ENCODE measurements at regions not wholly inside any gene's neighbourhood (a gene's known extent, or its start where the extent isn't known, plus 50 kb on each side); places are given as distances from the start of the nearest gene placed in this dataset.
"Not testable (repeated sequence)": the region's sequence is repeated elsewhere in the genome, so short reads cannot be mapped to it uniquely, and the experiment has no call there.

DNA sequence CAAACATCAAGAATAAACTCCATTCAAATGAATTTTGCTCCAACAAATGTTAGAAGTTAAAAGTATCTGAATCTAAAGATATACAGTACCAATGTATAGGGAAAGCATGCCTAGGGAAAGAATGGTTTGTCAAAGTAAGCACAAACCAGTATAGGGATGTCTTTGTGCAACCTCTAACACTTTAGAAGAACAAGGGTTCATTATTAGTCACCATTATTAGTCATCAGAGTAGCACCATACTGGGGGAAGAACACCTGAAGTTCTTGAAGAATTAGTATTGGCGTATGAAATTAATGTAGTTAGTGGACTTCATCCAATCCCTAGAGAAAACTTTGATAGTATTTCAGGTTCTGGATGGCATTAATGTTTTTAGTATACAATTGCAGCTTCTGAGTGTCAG is 943.7 kb downstream of the METTL15 start:
- Histone ChIP-seq H3K4me1 (no peaks in the 10 kb centered on the region), H3K9me3 (peaks cover 0 to 28% of the 10 kb centered on the region in 2 donors), H3K27me3 (no peaks in the 10 kb centered on the region), H3K27ac (no peak overlapping the region), H3K36me3 (no peaks in the 10 kb centered on the region), H3K4me3 (no peak overlapping the region)
- DNase-seq, result no peak
- no peak for ATAC-seq
- intact Hi-C loops (cut with DNase I), result no loop called here
- TF ChIP-seq, protein P1, sequence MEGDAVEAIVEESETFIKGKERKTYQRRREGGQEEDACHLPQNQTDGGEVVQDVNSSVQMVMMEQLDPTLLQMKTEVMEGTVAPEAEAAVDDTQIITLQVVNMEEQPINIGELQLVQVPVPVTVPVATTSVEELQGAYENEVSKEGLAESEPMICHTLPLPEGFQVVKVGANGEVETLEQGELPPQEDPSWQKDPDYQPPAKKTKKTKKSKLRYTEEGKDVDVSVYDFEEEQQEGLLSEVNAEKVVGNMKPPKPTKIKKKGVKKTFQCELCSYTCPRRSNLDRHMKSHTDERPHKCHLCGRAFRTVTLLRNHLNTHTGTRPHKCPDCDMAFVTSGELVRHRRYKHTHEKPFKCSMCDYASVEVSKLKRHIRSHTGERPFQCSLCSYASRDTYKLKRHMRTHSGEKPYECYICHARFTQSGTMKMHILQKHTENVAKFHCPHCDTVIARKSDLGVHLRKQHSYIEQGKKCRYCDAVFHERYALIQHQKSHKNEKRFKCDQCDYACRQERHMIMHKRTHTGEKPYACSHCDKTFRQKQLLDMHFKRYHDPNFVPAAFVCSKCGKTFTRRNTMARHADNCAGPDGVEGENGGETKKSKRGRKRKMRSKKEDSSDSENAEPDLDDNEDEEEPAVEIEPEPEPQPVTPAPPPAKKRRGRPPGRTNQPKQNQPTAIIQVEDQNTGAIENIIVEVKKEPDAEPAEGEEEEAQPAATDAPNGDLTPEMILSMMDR (IDR thresholded peaks at IDR 0.05), result no peak

DNA sequence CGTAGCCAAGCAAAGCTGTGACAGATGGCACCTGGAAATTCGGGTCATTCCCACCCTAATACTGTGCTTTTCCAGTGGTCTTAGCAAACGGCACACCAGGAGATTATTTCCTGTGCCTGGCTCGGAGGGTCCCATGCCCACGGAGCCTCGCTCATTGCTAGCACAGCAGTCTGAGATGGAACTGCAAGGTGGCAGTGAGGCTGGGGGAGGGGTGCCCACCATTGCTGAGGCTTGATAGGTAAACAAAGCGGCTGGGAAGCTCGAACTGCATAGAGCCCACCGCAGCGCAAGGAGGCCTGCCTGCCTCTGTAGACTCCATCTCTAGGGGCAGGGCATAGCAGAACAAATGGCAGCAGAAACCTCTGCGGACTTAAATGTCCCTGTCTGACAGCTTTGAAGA is 942.8 kb downstream of the METTL15 start:
- H3K27me3 ChIP-seq; H3K4me3 ChIP-seq; intact Hi-C loops (cut with DNase I); H3K27ac ChIP-seq; DNase-seq; ATAC-seq; H3K4me1 ChIP-seq; H3K36me3 ChIP-seq: not testable (repeated sequence)
- peaks cover 0 to 21% of the 10 kb centered on the region in 2 donors for H3K9me3 ChIP-seq

DNA sequence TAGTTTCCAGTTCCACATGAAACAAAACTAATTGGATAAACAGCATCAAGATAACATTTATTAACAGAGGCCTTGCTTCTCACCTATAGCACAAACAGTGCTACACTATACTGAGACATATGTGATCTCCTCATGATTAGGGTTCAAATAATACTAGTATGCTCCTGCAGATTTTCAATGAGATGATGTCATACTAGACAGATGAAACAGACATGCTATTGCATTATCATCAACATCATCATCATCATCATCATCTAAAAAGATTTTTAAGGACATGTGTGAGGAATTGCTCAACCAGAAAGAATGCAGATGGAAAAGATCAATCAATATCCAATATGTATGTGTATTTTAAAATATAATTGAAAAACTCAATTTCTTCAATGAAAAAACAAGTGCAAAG is 932.3 kb downstream of the METTL15 start:
- intact Hi-C loops (cut with DNase I), result no loop called here
- Histone ChIP-seq H3K4me3 (no peak overlapping the region), H3K9me3 (peaks cover 0 to 8% of the 10 kb centered on the region in 2 donors), H3K36me3 (no peaks in the 10 kb centered on the region), H3K27ac (no peak overlapping the region), H3K27me3 (no peaks in the 10 kb centered on the region), H3K4me1 (no peaks in the 10 kb centered on the region)
- TF ChIP-seq, protein P1 (IDR thresholded peaks at IDR 0.05), result no peak
- DNase-seq (no peak), ATAC-seq (no peak)

DNA sequence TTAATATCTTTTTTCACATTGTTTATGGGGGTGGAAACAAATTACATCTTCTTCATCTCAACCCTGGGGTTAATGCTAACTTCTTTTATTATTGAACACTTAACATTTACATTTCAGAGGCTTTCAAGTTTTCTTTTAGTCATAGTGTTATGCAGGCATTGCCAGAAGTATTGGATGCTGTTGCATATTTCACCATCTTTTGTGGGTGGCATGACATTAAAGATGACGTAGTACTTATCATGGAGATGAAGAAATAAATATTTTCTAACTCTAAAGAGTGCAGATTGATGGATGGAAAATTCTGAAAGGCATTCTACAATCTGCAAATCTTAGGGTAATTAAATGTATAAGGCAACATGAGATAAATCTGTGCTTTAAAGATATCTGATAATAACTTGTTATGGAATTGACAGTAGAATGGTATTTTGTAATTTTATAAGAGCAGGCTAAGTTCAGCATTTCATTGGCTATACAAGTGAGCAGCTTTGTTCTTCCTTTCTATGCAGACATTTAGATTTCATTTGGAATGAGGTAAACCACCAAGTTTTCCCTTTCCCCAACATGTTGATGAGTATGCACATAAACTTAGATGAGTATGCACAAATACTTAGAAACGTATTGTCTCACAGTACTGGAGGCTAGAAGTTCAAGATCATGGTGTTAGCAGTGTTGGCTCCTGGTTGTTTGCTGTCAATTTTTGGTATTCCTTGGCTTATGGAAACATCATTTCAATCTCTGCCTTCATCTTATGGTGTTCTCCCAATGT is 924.4 kb downstream of the METTL15 start:
- DNase-seq (no peak), ATAC-seq (no peak)
- Histone ChIP-seq H3K9me3 (peaks cover 0 to 29% of the 10 kb centered on the region in 2 donors), H3K27ac (no peak overlapping the region), H3K27me3 (no peaks in the 10 kb centered on the region), H3K4me3 (no peak overlapping the region), H3K36me3 (no peaks in the 10 kb centered on the region), H3K4me1 (no peaks in the 10 kb centered on the region)
- TF ChIP-seq, protein P1 (IDR thresholded peaks at IDR 0.05), result no peak
- intact Hi-C loops (cut with DNase I), result no loop called here

DNA sequence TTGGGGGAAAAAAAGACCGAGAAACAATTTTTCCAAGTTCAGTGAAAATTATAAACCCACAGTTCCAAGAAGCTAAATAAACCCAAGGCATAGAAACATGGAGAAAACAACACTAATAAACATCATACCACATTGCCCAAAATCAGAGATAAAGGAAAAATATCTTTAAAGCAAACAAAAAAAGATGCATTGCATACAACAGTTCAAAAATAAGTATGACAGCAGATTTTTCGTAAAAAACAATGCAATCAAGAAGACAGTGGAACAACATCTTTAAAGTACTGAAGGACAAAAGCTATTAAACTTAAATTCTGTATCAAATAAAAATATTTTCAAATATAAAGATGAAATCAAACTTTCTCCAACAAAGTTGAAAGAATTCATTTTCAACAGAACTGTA is 921.3 kb downstream of the METTL15 start:
- DNase-seq (no peak), ATAC-seq (no peak)
- intact Hi-C loops (cut with DNase I), result no loop called here
- Histone ChIP-seq H3K4me3 (no peak overlapping the region), H3K27ac (no peak overlapping the region), H3K27me3 (no peaks in the 10 kb centered on the region), H3K36me3 (no peaks in the 10 kb centered on the region), H3K9me3 (peaks cover 0 to 29% of the 10 kb centered on the region in 2 donors), H3K4me1 (no peaks in the 10 kb centered on the region)
- TF ChIP-seq, protein P1 (IDR thresholded peaks at IDR 0.05), result no peak

DNA sequence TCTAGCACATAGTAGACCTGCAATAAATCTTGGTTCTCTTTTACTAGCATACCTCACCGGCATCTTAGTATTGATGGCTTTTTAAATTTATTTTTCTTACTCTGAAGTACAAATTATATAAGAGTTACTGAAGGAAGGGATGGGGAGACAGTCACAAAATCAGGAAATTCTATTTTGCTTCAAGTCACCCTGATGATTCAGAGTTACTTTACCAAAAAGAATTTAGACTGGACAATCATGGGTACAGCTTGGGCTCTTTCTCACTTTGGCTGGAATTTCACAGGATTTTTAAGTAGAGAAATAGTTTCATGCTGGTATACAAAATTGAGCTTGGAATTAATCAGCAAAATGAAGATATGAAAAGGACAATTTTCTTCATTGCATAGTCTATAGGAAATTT is 919.2 kb downstream of the METTL15 start:
- Histone ChIP-seq H3K27ac (no peak overlapping the region), H3K36me3 (no peaks in the 10 kb centered on the region), H3K4me3 (no peak overlapping the region), H3K4me1 (no peaks in the 10 kb centered on the region), H3K27me3 (no peaks in the 10 kb centered on the region), H3K9me3 (peaks cover 0 to 29% of the 10 kb centered on the region in 2 donors)
- no peak for ATAC-seq
- no peak for DNase-seq
- intact Hi-C loops (cut with DNase I), result no loop called here
- TF ChIP-seq, protein P1 (IDR thresholded peaks at IDR 0.05), result no peak

Data from left lung (tissue), 4 donors.